Motor neuron (in vitro differentiated cells): ENCODE measurements at regions not wholly inside any gene's neighbourhood (a gene's known extent, or its start where the extent isn't known, plus 50 kb on each side); places are given as distances from the start of the nearest gene placed in this dataset.
"Not testable (repeated sequence)": the region's sequence is repeated elsewhere in the genome, so short reads cannot be mapped to it uniquely, and the experiment has no call there.

Experiments used
- ATAC-seq, 8 experiments: fragments of 200-7000 bp; cut with Tn5 transposase; replicated peaks in 6 of 8; 2 replicates each; pipeline ENCODE4 v1.8.0; 2021; ENCODE audit warnings: mild to moderate bottlenecking in 8 of 8, moderate library complexity in 8 of 8
- H3K27ac ChIP-seq, 2 donors: fragments of 250-450 bp; sonication (Bioruptor Pico); 2 replicates each; pipeline ENCODE4 v1.9.0; 2021; ENCODE audit warnings: antibody characterized with exemption in 2 of 2, mild to moderate bottlenecking in 2 of 2, moderate library complexity in 1 of 2
- H3K4me1 ChIP-seq, 2 donors: fragments of 250-450 bp; sonication (Bioruptor Pico); replicated peaks in 1 of 2; 2 replicates each; pipeline ENCODE4 v1.6.1; 2021; ENCODE audit warnings: antibody characterized with exemption in 2 of 2, mild to moderate bottlenecking in 2 of 2, moderate library complexity in 1 of 2
- H3K4me3 ChIP-seq, 5 donors: fragments of 250-450 bp; sonication (Bioruptor Pico); 2 replicates each; pipeline ENCODE4 v1.9.0; 2021; ENCODE audit warnings: antibody characterized with exemption in 5 of 5, mild to moderate bottlenecking in 5 of 5, moderate library complexity in 4 of 5
- WGBS, 10 experiments: fragments of 450-650 bp; shearing (Covaris generic); methylation state at CpG; one replicate each; pipeline ENCODE4 v1.0.0; 2022; 5-methylcytosine and 5-hydroxymethylcytosine counted together
- in situ Hi-C, 9 experiments: fragments of 400-800 bp; cut with MboI; loops; one replicate each; pipeline ENCODE4 v1.15.0; 2021; ENCODE audit warnings: low sequenced_read_pairs in 9 of 9, low pct_unique_long_range_greater_than_20kb in 2 of 9; ENCODE audit not compliant: unreplicated experiment in 9 of 9

DNA sequence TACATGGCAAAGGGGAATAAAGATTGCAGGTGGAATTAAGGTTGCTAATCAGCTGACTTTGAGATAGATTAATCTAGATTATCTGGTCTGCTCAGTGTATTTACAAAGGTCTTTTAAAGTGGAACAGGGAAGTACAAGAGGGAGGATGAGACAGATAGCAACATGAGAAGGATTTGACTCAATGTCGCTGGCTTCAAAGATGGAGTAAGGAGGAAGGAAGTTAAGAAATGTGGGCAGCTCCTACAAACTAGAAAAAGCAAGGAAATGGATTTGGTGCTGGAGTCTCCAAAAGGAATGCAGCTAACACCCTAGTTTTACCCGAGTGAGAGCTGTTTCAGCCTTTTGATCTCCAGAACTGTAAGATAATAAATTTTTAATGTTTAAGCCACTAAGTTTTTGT, 180.7 kb upstream of the TTC14 start:
- Histone ChIP-seq H3K27ac (no peak overlapping the region), H3K4me1 (peaks cover 11 to 15% of the 10 kb centered on the region in 2 donors), H3K4me3 (no peak overlapping the region)
- 14 to 100% (median 77%) methylated on average over 1 to 2 of the region's 2 CpGs for WGBS, 10 experiments
- in situ Hi-C loops, result no loop called here
- no peak for ATAC-seq

DNA sequence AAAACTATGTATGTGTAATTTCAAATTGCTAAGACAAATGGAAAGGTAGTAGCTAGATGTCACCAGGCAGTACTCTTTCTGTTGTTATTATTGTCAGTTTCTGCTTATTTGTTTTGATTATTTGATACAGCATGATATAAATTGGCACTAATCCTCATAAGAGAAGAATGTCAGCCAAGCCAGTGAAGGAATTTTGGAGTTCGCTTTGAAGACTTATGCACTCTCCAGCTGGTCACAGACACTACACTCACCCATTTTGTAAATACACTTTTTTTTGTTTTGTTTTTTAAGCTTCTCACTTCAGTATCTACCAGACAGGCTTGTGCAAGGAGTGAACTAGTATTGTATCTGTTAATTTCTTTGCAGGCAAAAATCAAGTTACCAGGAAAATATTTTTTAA, 180.2 kb upstream of the TTC14 start:
- Histone ChIP-seq H3K4me3 (no peak overlapping the region), H3K4me1 (peaks cover 6 to 10% of the 10 kb centered on the region in 2 donors), H3K27ac (no peak overlapping the region)
- ATAC-seq, result no peak
- 17 to 100% (median 92%) methylated on average over 1 of the region's 1 CpG; no CpG with 5 or more reads in 2 of the 10 experiments for WGBS, 10 experiments
- in situ Hi-C loops, result no loop called here

DNA sequence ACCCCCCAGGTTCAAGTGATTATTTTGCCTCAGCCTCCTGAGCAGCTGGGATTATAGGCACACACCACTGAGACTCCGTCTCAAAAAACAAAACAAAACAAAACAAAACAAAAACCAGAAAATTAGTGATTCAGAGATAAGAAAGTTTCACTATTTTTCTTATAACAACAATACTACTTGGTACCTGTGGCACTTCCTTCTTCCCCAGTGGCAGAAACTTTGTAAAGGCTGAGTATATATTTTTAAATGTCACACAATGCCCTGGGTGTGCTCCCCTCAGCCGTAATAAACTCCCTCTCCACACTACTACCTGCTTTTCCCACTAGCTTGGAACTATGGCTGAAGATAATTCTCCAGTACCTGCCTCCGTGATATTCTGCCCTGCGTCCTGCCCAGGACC, 177.7 kb upstream of the TTC14 start:
- H3K4me3 ChIP-seq, H3K4me1 ChIP-seq, in situ Hi-C loops, H3K27ac ChIP-seq, ATAC-seq: not testable (repeated sequence)
- 63 to 100% (median 100%) methylated on average over 1 to 4 of the region's 4 CpGs; no CpG with 5 or more reads in 3 of the 10 experiments for whole genome bisulfite sequencing, 10 experiments

DNA sequence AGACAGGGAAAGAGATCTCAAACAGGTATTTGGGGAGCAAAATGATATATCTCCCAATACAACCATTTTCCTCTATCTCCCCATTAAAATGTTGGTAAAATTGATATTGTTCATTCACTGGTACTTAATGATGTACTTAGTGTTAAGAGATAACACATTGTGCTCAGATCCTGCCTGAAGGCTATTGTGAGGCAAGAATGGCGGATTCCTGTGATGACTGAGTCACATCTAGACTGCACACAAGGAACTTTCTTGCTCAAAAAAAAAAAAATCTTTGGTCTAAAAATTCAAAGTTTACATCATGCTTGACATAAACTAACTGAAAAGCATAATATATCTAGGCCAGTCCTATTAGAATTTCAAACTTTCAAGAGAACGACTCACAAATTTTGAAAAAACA, 171.1 kb upstream of the TTC14 start:
- 20 to 100% (median 79%) methylated on average over 1 to 2 of the region's 2 CpGs for WGBS, 10 experiments
- in situ Hi-C loops, result no loop called here

DNA sequence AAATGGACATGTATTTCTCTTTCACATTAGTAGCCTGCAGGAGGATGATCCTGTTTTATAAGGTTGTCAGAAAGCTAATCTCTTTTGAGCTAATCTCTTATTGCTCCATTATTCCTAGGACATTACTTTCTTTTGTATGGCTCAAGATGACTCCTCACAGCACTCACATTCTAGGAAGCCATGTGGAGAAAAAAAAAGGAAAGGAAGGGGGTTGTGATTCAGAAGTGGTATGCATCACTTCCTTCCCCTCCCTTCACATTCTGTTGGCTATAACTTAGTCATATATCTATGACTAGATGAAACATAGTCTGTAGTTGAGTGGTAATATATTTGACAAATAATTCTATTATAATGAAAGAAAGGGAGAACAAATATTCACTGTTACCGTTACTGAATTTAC, 168.8 kb upstream of the TTC14 start:
- in situ Hi-C loops, result no loop called here

More for the DNA sequence above, 171.1 kb upstream of the TTC14 start:
- Histone ChIP-seq H3K4me1 (no peaks in the 10 kb centered on the region), H3K27ac (no peak overlapping the region), H3K4me3 (no peak overlapping the region)
- no peak for ATAC-seq

DNA sequence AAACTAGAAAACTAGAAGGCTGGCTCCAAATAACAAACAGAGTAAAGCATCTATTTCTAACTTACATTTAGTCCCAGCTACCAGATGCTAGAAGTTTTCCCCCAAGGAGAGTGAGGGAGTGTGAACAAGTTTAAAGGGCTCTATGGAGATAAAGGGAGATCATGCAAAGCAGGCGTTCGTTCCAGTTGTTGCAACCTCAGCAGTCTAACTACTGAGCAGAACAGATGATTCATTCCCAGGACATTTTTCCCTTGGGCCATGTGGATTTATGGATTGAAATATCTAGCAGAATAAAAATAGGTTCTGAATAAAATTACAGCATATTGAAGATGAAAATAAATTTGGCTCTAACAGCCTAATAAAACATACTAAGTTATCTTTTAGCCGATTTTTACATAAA, 154.8 kb upstream of the TTC14 start:
- in situ Hi-C loops, result no loop called here
- 0 to 95% (median 69%) methylated on average over 1 to 3 of the region's 3 CpGs; no CpG with 5 or more reads in 2 of the 10 experiments for WGBS, 10 experiments
- H3K27ac ChIP-seq, result no peak overlapping the region
- no peak overlapping the region for H3K4me3 ChIP-seq
- ATAC-seq, result peak in 3 of 8 experiments; percentile 84 to 89 (median 85)
- no peaks in the 10 kb centered on the region for H3K4me1 ChIP-seq

More for the DNA sequence above, 168.8 kb upstream of the TTC14 start:
- no peaks in the 10 kb centered on the region for H3K4me1 ChIP-seq
- ATAC-seq, result peak in 6 of 8 experiments; percentile 32 to 81 (median 62)
- no peak overlapping the region for H3K27ac ChIP-seq
- no peak overlapping the region for H3K4me3 ChIP-seq
- WGBS, 10 experiments, result 0 to 100% (median 45%) methylated on average over 1 of the region's 1 CpG; no CpG with 5 or more reads in 2 of the 10 experiments

DNA sequence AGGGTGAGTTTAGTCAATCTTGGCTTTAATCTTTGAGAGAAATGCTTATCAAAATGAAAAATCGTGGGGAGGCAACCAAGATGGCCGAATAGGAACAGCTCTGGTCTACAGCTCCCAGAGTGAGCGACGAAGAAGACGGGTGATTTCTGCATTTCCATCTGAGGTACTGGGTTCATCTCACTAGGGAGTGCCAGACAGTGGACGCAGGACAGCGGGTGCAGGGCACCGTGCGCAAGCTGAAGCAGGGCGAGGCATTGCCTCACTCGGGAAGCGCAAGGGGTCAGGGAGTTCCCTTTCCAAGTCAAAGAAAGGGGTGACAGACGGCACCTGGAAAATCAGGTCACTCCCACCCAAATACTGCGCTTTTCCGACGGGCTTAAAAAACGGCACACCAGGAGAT, 153.6 kb upstream of the TTC14 start:
- H3K4me3 ChIP-seq, H3K27ac ChIP-seq, in situ Hi-C loops, H3K4me1 ChIP-seq, ATAC-seq: not testable (repeated sequence)
- WGBS, 10 experiments, result 40 to 96% (median 80%) methylated on average over 1 to 11 of the region's 17 CpGs; no CpG with 5 or more reads in 4 of the 10 experiments

DNA sequence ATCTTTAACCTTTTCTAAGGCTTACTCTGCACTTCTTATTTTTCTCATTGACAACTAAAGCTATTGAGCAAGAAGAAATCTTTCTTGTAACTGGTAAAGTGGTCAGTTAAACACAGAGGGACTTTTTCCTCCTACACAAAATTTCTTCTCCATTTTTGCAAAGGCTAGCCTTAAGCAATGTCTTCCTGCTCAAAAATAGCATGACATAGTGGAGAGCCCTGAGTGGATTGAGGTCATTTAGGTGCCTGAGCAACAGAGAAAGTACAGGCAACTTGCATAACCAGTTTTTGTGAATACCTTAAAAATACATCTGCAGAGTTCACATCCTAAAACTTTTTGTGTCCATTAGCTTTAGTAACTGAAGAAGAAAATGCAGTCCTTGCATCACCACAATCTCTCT, 144.7 kb upstream of the TTC14 start:
- in situ Hi-C loops, result no loop called here
- Histone ChIP-seq H3K27ac (no peak overlapping the region), H3K4me3 (no peak overlapping the region), H3K4me1 (no peaks in the 10 kb centered on the region)
- no peak for ATAC-seq

DNA sequence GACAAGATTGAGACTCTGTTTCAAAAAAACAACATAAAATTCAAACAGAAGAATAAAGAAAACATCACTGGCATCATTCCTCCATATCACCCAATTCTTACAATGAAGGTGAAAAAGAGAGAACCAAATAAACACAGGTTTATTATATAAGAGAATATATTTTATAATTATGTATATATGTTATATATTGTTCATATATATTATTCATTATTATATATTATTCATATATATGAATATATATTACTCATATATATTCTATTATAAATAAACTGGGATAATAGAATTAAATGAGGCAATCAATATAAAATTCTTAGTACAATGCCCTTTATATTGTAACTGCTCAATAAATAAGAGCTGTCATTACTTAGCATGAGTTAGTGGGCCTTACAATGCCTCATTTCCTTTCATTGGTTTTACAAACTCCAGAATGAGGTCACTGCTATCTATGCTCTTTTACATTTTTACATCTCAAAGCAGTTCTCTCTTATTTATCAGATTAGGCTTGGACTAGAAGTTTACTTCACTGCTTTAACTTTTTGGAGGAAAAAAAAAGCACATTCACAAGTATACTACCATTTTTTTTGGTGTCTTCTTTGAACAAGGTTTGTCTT, 135.5 kb upstream of the TTC14 start:
- Histone ChIP-seq H3K27ac (no peak overlapping the region), H3K4me1 (no peaks in the 10 kb centered on the region), H3K4me3 (no peak overlapping the region)
- ATAC-seq, result peak in 2 of 8 experiments; percentile 47 to 58
- in situ Hi-C loops, result no loop called here

DNA sequence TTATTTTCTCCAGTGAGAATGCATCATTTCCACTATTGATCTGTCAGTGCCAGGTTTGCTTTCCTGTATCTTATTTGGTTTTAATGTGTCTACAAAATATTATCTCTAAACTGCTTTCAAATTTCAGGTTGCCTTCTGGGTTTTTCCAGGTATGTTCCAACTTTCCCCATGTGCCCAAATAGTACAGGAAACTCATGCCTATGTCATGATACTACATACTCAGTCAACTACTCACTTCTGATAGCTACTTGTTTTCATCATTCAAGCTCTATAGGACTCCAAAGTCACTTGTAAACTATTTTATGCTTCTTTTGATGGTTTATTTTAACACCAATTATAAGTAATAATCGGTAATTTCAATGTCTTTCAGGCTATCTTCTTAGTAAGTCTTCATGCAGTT, 134.8 kb upstream of the TTC14 start:
- no peak for ATAC-seq
- WGBS, 10 experiments, result 10 to 100% (median 80%) methylated on average over 1 of the region's 1 CpG; no CpG with 5 or more reads in 1 of the 10 experiments
- H3K27ac ChIP-seq, result no peak overlapping the region
- no peaks in the 10 kb centered on the region for H3K4me1 ChIP-seq
- no peak overlapping the region for H3K4me3 ChIP-seq
- in situ Hi-C loops, result no loop called here

DNA sequence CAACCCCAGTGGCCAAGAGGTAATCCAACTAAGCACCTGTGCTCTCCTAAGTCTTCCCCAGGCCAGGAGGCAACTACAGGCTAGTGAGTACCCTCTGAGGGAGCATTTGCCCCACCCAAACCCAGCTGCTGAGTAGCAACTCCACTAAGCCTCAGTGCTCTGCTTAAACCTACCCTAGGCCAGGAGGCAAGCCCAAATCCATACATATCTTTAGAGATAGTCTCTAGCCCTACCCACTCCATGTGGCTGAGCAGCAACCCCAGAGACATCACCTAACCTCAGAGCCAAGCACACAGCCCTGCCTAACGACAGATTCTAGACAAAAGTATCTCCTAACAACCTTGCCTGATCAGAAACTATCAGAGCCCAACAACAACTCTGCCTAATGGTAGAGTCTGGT, 132.8 kb upstream of the TTC14 start:
- ATAC-seq, result peak in 1 of 8 experiments; percentile 93
- in situ Hi-C loops, result no loop called here
- WGBS, 10 experiments, result 40 to 86% (median 71%) methylated on average over 1 of the region's 1 CpG; no CpG with 5 or more reads in 6 of the 10 experiments
- Histone ChIP-seq H3K4me3 (no peak overlapping the region), H3K4me1 (no peaks in the 10 kb centered on the region), H3K27ac (no peak overlapping the region)

DNA sequence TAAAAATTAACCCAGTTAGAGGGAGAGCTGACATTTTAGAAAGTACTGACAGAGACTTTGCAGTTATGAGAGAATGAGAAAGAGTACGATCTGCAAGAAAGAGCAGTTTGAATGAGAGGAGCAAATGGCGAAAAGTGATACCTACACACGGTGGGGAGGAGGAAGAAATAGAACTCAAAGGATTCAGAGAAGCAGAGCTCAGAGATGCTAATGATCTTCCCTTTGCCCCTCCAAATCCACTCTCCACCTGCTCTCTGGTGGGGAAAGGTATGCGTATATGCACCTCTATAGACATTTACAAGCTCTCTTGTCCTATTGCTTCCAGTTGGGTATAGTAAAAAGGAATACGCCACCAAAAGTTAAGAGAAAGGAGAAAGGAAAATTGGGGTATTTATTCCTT, 123.3 kb upstream of the TTC14 start:
- in situ Hi-C loops, result no loop called here
- WGBS, 10 experiments, result 29 to 100% (median 71%) methylated on average over 1 to 5 of the region's 5 CpGs; no CpG with 5 or more reads in 1 of the 10 experiments
- ATAC-seq, result no peak

DNA sequence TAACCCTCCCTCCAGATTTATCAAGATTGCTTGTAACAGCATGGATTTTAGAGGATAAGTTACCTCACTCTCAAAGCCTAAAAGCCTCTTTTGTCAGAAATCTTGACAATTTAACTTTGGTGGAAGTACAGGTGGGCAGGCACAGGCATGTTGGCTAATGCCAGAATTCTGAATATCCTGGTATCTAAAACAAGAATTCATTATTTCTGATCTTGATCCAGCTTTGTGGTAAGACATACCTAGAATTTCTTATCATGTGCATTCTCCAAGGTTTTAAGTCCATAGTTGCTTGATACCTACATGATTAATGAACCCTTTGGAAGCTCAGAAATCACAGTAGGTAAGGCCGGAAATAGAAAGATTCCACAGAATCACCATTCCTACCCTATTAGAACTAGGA, 109.9 kb upstream of the TTC14 start:
- Histone ChIP-seq H3K27ac (no peak overlapping the region), H3K4me3 (no peak overlapping the region), H3K4me1 (no peaks in the 10 kb centered on the region)
- ATAC-seq, result no peak
- WGBS, 10 experiments, result 0 to 100% (median 80%) methylated on average over 1 of the region's 1 CpG; no CpG with 5 or more reads in 2 of the 10 experiments
- in situ Hi-C loops, result no loop called here

More for the DNA sequence above, 123.3 kb upstream of the TTC14 start:
- no peak overlapping the region for H3K27ac ChIP-seq
- no peak overlapping the region for H3K4me3 ChIP-seq
- no peaks in the 10 kb centered on the region for H3K4me1 ChIP-seq

DNA sequence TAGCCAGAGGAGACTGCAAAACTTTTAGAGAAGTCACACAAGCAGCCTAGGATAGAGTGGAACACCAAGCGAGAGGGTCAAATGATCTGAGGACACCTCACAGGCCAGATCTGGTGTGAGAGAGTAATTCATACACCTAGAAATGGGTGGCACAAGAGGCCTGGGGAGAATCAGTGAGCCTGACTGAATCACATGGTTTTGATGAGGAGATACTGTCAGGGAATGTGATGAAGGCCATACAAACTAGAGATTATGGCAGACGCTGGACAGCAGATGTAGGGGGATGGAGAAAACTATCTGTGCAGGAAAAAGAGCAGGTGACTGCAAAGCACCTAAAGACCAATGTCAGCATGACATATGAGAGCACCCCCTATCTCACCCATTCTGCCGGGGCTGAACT, 105.0 kb upstream of the TTC14 start:
- in situ Hi-C loops, result no loop called here
- no peak overlapping the region for H3K27ac ChIP-seq
- H3K4me3 ChIP-seq, result no peak overlapping the region
- H3K4me1 ChIP-seq, result no peaks in the 10 kb centered on the region
- WGBS, 10 experiments, result 8 to 95% (median 71%) methylated on average over 1 to 3 of the region's 3 CpGs; no CpG with 5 or more reads in 1 of the 10 experiments
- ATAC-seq, result no peak
